ENCODE measurements at regions not wholly inside any gene's neighbourhood (a gene's known extent, or its start where the extent isn't known, plus 50 kb on each side); places are given as distances from the start of the nearest gene placed in this dataset.

DNA sequence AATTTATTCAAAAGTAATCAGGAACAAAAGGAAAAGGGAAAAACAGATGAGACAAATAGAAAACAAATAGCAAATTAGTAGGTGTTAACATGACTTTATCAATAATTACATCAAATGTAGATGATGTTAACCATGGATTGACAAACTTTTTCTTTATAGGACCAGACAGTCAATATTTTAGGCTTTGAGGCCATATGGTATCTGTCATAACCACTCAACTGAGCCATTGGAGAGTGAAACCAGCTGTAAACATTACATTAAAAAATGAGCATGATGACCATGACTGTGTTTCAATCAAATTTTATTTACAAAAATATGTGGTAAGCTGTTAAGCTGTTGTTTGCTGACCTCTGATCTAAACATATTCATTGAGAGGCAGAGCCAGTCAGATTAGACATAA is 118.5 kb upstream of the NWD2 start:
- Mint-ChIP-seq H3K9me3 (no peaks in the 10 kb centered on the region), H3K27me3 (peaks cover 0 to 6% (median 2%) of the 10 kb centered on the region in 5 donors), H3K4me1 (no peaks in the 10 kb centered on the region), H3K36me3 (no peaks in the 10 kb centered on the region), H3K27ac (no peak overlapping the region), H3K4me3 (no peak overlapping the region)
- ATAC-seq (no peak), DNase-seq (no peak)
- POLR2A ChIA-PET, result no interaction called here

- Mint-ChIP-seq H3K36me3 (no peaks in the 10 kb centered on the region), H3K4me3 (no peak overlapping the region), H3K9me3 (peaks cover 0 to 4% (median 0%) of the 10 kb centered on the region in 9 donors), H3K27me3 (no peaks in the 10 kb centered on the region), H3K4me1 (no peaks in the 10 kb centered on the region), H3K27ac (no peak overlapping the region)
- ATAC-seq (no peak), DNase-seq (no peak)
- POLR2A ChIA-PET, result no interaction called here
These were observed 114.1 kb upstream of the NWD2 start for GRCh38 chr4:37130465-37130864.

GRCh38 chr4:37132351-37132974 is 112.1 kb upstream of the NWD2 start:
- Mint-ChIP-seq H3K9me3 (peaks cover 0 to 4% (median 0%) of the 10 kb centered on the region in 9 donors), H3K4me3 (no peak overlapping the region), H3K27me3 (peaks cover 0 to 3% (median 0%) of the 10 kb centered on the region in 5 donors), H3K27ac (no peak overlapping the region), H3K4me1 (no peaks in the 10 kb centered on the region), H3K36me3 (no peaks in the 10 kb centered on the region)
- POLR2A ChIA-PET, result no interaction called here
- ATAC-seq (no peak), DNase-seq (no peak)

DNA sequence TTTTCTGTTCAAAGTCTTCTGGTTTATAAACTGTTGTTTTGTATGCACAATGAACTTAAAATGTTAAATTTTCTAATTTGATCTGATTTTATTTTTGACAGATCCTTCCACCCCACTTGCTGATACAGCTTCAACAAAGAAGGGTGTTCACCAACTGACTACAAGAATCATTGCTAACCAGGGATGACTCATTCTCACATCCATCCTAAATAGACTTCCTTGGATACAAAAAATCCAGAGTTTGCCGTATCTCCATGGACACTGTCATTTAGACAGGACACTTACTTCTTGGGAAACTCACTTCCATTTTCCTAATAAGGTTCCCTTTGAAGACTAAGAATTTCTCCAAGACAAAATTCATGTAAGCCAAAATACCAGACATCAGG is 111.6 kb upstream of the NWD2 start:
- DNase-seq, result no peak
- no peaks in the 10 kb centered on the region for H3K4me1 Mint-ChIP-seq
- peaks cover 0 to 4% (median 0%) of the 10 kb centered on the region in 9 donors for H3K9me3 Mint-ChIP-seq
- no peaks in the 10 kb centered on the region for H3K36me3 Mint-ChIP-seq
- peaks cover 0 to 3% (median 0%) of the 10 kb centered on the region in 5 donors for H3K27me3 Mint-ChIP-seq
- POLR2A ChIA-PET, result no interaction called here
- no peak overlapping the region for H3K27ac Mint-ChIP-seq
- ATAC-seq, result no peak
- H3K4me3 Mint-ChIP-seq, result no peak overlapping the region

DNA sequence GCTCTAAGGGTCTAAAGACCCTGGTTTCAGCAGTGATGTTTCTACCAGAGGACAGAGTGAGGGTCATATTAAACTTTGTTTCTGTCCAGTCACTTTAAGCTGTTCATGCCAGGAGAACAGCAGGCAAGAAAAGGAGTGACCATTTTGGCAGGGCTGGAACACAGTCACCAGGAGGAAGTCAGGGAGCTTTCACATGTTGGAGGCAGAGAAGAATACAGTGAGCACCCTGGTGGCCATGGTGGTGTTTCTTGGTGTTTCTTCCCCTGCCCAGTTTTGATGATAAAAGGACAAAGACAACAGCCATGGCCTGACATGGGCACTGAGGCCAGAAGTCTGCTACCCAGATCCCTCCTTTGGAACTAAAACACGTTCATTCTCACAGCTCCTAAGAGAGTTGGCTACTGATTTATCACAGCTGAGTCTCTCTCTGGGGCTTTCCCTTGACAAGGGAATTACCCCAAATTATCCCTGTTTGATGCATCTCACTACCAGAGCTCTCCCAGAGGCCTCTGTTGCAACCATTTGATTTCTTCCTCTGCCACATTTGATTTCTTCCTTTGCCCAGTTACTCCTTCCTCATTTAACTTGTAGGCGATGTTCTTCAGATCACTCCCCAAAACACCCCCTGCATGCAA is 106.4 kb upstream of the NWD2 start:
- H3K27me3 Mint-ChIP-seq, result peaks cover 0 to 3% (median 0%) of the 10 kb centered on the region in 5 donors
- no peak for DNase-seq
- no peak overlapping the region for H3K4me3 Mint-ChIP-seq
- no peaks in the 10 kb centered on the region for H3K4me1 Mint-ChIP-seq
- no peaks in the 10 kb centered on the region for H3K36me3 Mint-ChIP-seq
- no peak for ATAC-seq
- H3K9me3 Mint-ChIP-seq, result peaks cover 0 to 7% (median 0%) of the 10 kb centered on the region in 9 donors
- POLR2A ChIA-PET, result no interaction called here
- no peak overlapping the region for H3K27ac Mint-ChIP-seq

DNA sequence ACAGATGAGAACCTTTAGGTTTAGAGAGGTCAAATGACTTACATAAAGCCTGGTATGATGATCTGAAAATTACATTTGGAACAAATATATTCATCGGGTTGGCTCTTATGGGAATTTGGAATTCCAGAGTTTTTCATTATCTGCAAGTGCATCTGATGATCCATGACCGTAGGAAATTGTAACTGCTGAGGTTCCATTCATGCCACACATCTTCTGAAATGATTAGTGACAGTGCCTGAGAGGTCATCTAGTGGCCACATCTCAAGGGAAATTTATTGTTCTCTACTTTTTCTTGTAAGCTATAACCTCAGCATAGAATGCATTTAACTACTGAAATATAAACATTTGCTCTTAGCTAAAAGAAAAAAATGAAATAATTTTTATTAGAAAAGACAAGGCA is 105.8 kb upstream of the NWD2 start:
- Mint-ChIP-seq H3K27ac (no peak overlapping the region), H3K9me3 (peaks cover 0 to 7% (median 0%) of the 10 kb centered on the region in 9 donors), H3K36me3 (no peaks in the 10 kb centered on the region), H3K27me3 (peaks cover 0 to 3% (median 0%) of the 10 kb centered on the region in 5 donors), H3K4me1 (no peaks in the 10 kb centered on the region), H3K4me3 (no peak overlapping the region)
- no peak for ATAC-seq
- DNase-seq, result no peak
- POLR2A ChIA-PET, result no interaction called here

DNA sequence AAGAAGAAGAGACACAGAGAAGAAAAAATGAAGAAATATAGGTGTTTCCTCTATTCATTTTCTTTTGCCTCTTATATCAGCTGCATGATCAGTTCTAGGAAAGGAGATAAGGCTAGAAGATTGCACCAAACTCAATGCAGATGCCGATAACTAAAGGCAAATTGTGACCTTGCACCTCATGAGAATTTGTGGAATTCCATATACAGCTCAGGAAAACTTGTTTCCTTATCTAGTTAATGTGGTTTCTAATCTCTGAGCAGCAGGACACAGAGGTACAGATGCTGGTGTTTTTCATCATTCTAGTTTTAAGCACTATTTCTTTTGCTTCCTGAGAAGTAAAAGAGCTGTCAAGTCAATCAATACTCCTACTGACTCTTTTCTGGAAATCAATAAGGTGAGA is 104.6 kb upstream of the NWD2 start:
- no peak for DNase-seq
- H3K27ac Mint-ChIP-seq, result no peak overlapping the region
- no peak overlapping the region for H3K4me3 Mint-ChIP-seq
- ATAC-seq, result no peak
- H3K4me1 Mint-ChIP-seq, result no peaks in the 10 kb centered on the region
- H3K27me3 Mint-ChIP-seq, result peaks cover 0 to 3% (median 0%) of the 10 kb centered on the region in 5 donors
- H3K36me3 Mint-ChIP-seq, result no peaks in the 10 kb centered on the region
- peaks cover 0 to 7% (median 0%) of the 10 kb centered on the region in 9 donors for H3K9me3 Mint-ChIP-seq
- POLR2A ChIA-PET, result no interaction called here

DNA sequence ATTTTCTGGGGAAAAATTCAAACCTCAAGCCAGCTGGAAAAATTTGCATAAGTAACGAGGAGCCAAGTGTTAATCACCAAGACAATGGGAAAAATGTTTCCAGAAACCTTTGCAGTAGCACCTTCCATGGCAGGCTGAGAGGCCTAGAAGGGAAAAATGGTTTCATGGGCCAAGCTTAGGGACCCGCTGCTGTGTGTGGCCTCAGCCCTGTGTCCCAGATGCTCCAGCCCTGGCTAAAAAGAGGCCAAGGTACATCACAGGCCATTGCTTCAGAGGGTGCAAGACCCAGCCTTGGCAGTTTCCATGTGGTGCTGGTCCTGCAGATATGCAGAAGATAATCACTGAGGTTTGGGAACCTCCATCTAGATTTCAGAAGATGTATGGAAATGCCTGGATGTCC is 98.3 kb upstream of the NWD2 start:
- POLR2A ChIA-PET, result no interaction called here
- Mint-ChIP-seq H3K27me3 (peaks cover 0 to 12% (median 3%) of the 10 kb centered on the region in 5 donors), H3K27ac (no peak overlapping the region), H3K9me3 (peaks cover 0 to 25% (median 8%) of the 10 kb centered on the region in 9 donors), H3K36me3 (peaks cover 0 to 5% (median 0%) of the 10 kb centered on the region in 3 donors), H3K4me1 (no peaks in the 10 kb centered on the region), H3K4me3 (no peak overlapping the region)
- DNase-seq (no peak), ATAC-seq (no peak)

GRCh38 chr4:37157476-37158167 is 86.9 kb upstream of the NWD2 start:
- POLR2A ChIA-PET, result no interaction called here
- H3K4me3 Mint-ChIP-seq, result no peak overlapping the region
- DNase-seq, result no peak
- no peak for ATAC-seq
- H3K4me1 Mint-ChIP-seq, result no peaks in the 10 kb centered on the region
- H3K9me3 Mint-ChIP-seq, result no peaks in the 10 kb centered on the region
- no peaks in the 10 kb centered on the region for H3K27me3 Mint-ChIP-seq
- no peaks in the 10 kb centered on the region for H3K36me3 Mint-ChIP-seq
- H3K27ac Mint-ChIP-seq, result no peak overlapping the region

GRCh38 chr4:37160653-37161052 is 83.9 kb upstream of the NWD2 start:
- DNase-seq (no peak), ATAC-seq (no peak)
- H3K27me3 Mint-ChIP-seq, result no peaks in the 10 kb centered on the region
- H3K36me3 Mint-ChIP-seq, result no peaks in the 10 kb centered on the region
- no peak overlapping the region for H3K27ac Mint-ChIP-seq
- POLR2A ChIA-PET, result no interaction called here
- no peak overlapping the region for H3K4me3 Mint-ChIP-seq
- H3K9me3 Mint-ChIP-seq, result no peaks in the 10 kb centered on the region
- H3K4me1 Mint-ChIP-seq, result no peaks in the 10 kb centered on the region

DNA sequence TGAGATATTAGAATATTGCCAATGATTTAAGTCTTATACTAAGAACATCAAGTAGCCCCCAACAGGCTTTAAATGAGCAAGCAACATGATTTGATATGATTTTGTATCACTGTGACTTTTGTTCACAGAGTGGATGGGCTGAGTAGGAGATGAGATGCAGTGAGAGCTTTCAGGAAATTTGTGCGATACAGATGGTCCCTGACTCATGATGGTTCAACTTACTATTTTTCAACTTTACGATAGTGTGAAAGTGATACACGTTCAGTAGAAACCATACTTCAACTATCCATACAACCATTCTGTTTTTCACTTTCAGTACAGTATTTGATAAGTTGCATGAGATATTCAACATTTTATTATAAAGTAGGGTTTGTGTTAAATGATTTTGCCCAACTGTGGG is 78.7 kb upstream of the NWD2 start:
- DNase-seq (no peak), ATAC-seq (no peak)
- Mint-ChIP-seq H3K9me3 (no peaks in the 10 kb centered on the region), H3K36me3 (no peaks in the 10 kb centered on the region), H3K27me3 (peaks cover 0 to 2% (median 0%) of the 10 kb centered on the region in 5 donors), H3K27ac (no peak overlapping the region), H3K4me3 (no peak overlapping the region), H3K4me1 (no peaks in the 10 kb centered on the region)
- POLR2A ChIA-PET, result no interaction called here

DNA sequence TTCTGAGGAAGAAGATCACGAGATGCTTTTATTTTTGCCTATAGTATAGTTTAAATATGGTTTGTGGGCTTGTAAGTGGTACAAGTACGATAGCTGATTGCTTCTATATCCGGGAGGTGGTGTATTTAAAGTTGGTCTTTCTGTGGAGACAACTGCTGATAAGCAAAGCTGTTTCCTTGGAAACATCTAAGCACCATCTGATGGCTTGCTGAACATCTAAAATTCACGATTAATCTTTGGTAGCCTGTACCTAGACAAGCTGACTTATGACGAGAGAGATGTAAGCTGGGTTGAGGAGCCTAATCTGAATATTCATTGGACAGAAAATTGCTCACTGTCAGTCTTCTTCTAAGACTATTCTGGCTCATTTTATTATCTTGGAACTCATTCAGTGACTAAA is 74.6 kb upstream of the NWD2 start:
- peaks cover 0 to 4% (median 0%) of the 10 kb centered on the region in 9 donors for H3K9me3 Mint-ChIP-seq

GRCh38 chr4:37188100-37188499 is 56.4 kb upstream of the NWD2 start:
- H3K4me1 Mint-ChIP-seq, result no peaks in the 10 kb centered on the region
- H3K9me3 Mint-ChIP-seq, result peaks cover 0 to 16% (median 0%) of the 10 kb centered on the region in 9 donors
- DNase-seq (no peak), ATAC-seq (no peak)
- H3K4me3 Mint-ChIP-seq, result no peak overlapping the region
- H3K27me3 Mint-ChIP-seq, result peaks cover 2 to 13% (median 4%) of the 10 kb centered on the region in 5 donors
- POLR2A ChIA-PET, result no interaction called here
- H3K36me3 Mint-ChIP-seq, result no peaks in the 10 kb centered on the region
- no peak overlapping the region for H3K27ac Mint-ChIP-seq

More for the DNA sequence above, 74.6 kb upstream of the NWD2 start:
- POLR2A ChIA-PET, result no interaction called here
- DNase-seq (no peak), ATAC-seq (no peak)
- Mint-ChIP-seq H3K4me3 (no peak overlapping the region), H3K27me3 (peaks cover 0 to 4% (median 2%) of the 10 kb centered on the region in 5 donors), H3K4me1 (no peaks in the 10 kb centered on the region), H3K27ac (no peak overlapping the region), H3K36me3 (no peaks in the 10 kb centered on the region)

All from naive thymus-derived CD8-positive, alpha-beta T cell (primary cell).